GM18873 (cell line): ENCODE measurements at regions not wholly inside any gene's neighbourhood (a gene's known extent, or its start where the extent isn't known, plus 50 kb on each side); places are given as distances from the start of the nearest gene placed in this dataset.

Experiments
- ATAC-seq: cut with Tn5 transposase; IDR thresholded peaks from one replicate; pipeline ENCODE4 v1.9.1; 2021; ENCODE audit warnings: mild to moderate bottlenecking, moderate library complexity, moderate number of reproducible peaks; ENCODE audit not compliant: unreplicated experiment, low FRiP score

DNA sequence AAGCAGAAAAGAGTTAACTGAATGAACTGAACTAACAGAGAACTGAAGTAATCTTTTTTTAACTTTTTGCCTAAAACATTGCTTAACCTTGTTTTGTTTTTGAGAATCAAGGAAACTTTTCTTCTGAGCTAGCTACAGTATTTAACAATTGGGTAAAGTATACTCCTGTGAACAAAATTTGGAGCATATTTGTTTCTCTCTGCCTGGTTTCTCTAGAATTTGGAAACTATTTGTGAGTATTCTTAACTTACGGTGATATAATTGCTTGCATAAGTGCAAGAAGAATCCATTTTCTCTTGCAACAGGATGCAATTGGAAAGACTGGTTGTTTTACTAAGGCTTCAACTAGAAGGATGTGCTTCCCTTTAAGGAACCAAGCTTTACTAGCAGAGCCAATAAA lies 65.9 kb upstream of the FAM98A start:
- no peak for ATAC-seq

- ATAC-seq: no peak
Measured at GRCh38 chr2:33660416-33661123, 61.5 kb upstream of the FAM98A start.

GRCh38 chr2:33655626-33656320 lies 56.7 kb upstream of the FAM98A start:
- ATAC-seq: no peak

DNA sequence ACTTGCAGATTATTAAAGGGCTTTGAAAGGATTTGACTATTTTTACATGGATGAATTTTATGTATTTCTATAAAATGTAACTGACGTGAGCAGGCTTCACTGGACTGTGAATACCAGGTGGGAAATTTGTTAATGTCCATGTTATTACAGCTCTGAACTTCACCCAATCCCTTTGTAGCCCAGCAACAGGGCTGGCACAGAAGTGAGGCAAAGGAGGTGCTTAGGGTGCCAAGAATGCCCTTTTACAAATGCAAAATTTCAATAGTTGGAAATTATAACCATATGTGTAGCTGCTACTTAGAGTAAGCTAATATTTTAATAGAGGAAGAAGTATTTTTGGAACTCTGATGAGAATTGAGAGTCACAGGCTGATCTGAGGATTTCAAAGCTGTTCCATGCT lies 53.7 kb upstream of the FAM98A start:
- ATAC-seq: no peak

- ATAC-seq: no peak
Measured at GRCh38 chr2:33650171-33650570, 51.1 kb upstream of the FAM98A start.
